Tibial nerve (tissue), 4 donors: ENCODE measurements at regions not wholly inside any gene's neighbourhood (a gene's known extent, or its start where the extent isn't known, plus 50 kb on each side); places are given as distances from the start of the nearest gene placed in this dataset.

ENCODE experiments used
- CTCF ChIP-seq, 5 experiments: fragments of 200-600 bp in 3 of 5; fragments of 450-650 bp in 2 of 5; sonication (generic) in 3 of 5; IDR thresholded peaks; one replicate each; pipeline ENCODE4 v1.5.1; 2016 to 2019; ENCODE audit warnings: antibody characterized with exemption in 5 of 5, mild to moderate bottlenecking in 3 of 5, moderate library complexity in 2 of 5
- EP300 ChIP-seq, 2 donors: sonication (generic); formaldehyde crosslinking; IDR thresholded peaks; one replicate each; pipeline ENCODE4 v1.6.1; 2017; ENCODE audit warnings: antibody characterized with exemption in 2 of 2, mild to moderate bottlenecking in 1 of 2
- POLR2A ChIP-seq, 2 donors: fragments of 450-650 bp; IDR thresholded peaks; one replicate each; pipeline ENCODE4 v1.6.1; 2017; ENCODE audit warnings: antibody characterized with exemption in 2 of 2, mild to moderate bottlenecking in 2 of 2, moderate library complexity in 2 of 2

GRCh38 chr2:217669831-217670230 lies 333.0 kb downstream of the TNS1 start:
- TF ChIP-seq CTCF (IDR thresholded peaks at IDR 0.05) (no peak), POLR2A (IDR thresholded peaks at IDR 0.05) (no peak), EP300 (IDR thresholded peaks at IDR 0.05) (no peak)
